NCI-H1105 (cell line): ENCODE measurements at regions not wholly inside any gene's neighbourhood (a gene's known extent, or its start where the extent isn't known, plus 50 kb on each side); places are given as distances from the start of the nearest gene placed in this dataset.
"Not testable (repeated sequence)": the region's sequence is repeated elsewhere in the genome, so short reads cannot be mapped to it uniquely, and the experiment has no call there.

Experiments used
- DNase-seq: peaks from one replicate; lab custom pipeline; 2025; lab: John Stamatoyannopoulos, UW

DNA sequence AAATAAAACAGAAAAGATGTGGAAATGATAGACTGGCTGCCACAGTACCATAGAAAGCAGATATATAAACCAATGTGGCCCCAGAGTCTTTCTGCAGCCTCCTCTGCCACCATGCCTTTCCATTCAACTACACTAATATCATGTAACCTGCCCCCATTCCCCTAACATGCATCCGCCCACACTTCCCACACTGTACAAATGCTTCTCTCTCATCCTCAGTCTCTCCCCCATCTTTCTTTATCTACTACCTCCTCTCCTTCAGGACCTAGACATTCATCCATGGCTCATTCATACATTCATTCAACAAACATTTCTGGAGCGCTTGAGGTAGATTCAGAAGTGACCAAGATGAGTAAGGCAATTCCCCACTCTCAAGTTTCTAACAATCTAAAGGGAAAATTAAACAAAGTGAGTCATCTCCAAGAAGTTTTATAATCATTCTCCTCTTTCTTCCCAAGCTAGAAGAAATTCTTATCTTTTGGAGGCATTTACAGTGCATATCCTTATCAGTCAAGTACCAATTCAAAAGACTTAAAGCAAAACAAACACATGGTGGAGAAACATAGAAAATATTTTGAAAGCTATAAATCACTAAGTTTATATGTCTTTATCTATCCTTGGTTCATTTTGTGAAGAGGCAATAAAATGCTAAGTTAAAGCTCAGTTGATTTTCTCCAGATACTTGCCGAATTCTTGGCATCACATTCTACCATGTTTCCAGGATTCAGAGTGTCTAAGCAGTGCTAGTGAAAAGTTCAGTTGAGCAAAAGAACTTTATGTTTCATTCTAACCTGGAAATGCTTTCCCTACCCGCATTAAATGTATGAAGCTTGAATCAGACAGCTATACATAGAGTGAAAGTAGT, 70.5 kb upstream of the FRMD6 start:
- no peak for DNase-seq

DNA sequence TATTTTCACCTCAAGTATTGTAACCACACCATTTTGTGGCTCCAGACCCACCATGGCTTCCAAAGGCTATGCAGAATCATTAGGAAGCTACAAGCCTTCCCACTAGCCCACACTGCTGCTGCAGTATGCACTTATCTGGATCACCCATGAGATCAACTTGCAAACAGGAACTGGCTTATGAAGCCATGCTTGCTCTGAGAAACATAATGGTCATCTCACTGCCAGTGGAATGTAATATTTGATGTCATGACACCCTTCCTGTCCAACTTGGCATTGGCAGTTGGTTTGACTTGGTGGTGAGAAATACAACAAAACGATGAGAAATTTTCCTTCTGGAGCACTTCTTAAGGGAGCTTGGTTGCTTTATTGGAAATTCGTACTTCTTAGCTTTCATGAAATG, 69.3 kb upstream of the FRMD6 start:
- no peak for DNase-seq

DNA sequence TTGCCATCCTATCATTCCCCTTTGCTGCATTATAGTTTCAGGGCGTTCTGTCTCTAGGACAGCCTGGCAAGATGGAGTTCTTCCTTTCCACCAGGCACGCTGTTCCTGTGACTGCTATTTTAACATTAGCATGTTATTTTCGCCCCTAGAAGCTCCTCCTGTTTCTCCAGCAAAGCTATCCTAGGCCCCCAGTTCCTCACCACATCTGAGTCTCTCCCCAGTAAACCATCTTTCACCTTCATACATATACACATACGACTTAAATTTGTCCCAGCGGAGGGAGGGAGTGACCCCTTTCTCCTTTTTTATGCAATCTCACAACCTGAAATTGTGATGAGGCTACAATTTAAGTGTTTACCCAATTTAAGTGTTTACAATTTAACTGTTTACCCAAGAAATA, 66.7 kb upstream of the FRMD6 start:
- no peak for DNase-seq

DNA sequence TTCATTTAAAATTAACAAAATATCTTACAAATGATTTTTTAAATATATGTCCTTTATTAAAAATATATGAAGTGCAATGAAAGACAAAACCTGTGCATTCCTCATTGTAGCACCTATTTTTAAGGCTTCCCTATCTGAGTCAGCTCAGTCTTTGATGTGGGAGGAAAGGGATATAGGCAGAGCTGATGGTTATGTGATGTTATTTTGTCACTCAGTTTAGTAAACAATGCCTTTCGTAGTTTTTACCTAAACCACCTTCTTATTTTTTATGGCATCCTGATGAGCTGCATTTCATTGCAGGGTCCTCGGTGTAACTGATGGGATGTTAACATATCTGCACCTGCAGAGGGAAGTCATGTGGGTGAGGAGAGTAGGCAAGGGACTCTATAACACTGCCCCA, 58.9 kb upstream of the FRMD6 start:
- no peak for DNase-seq

DNA sequence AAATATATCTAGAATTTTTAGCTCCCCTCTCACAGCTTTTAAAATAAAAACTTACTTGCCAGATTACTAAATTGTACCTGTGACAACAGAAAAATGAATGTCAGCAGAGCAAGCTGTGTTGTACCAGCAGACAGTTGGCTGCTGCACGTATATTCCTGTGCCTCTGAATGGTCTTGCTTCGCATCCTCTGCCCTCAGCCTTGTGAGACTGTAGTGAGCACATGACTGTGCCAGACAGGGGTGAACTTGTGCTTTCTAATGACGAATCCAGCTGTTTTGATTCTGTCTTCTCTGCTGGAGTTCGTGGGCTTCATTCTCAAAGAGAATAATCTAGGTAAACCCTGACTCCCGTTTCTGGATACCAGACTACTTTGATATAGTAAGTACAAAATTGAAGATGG, 58.3 kb upstream of the FRMD6 start:
- no peak for DNase-seq

DNA sequence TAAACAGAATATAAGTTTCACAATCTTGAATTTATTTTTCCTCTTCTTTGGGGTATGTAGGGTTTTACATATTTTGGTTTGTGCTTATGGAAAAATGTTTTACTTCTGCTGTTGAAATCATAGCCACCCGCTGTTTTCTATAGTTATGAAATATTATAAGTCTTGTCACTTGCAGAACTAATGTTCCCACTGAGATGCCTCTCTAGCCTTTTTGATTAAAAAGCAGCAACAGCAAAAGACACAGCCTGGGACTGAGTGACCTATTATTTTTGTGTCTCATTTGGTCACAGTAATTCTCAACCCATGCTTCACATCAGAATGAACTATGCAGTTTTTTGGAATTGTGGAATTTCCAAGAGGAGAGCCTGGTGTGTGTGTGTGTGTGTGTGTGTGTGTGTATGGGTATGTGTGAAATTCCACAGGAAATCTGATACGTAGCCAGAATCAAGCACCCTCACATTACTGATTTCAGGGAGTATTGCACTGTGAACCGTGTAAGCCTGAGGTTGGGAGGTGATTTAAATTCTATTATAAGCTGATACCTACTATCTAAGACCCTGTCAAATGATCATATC, 55.7 kb upstream of the FRMD6 start:
- no peak for DNase-seq

DNA sequence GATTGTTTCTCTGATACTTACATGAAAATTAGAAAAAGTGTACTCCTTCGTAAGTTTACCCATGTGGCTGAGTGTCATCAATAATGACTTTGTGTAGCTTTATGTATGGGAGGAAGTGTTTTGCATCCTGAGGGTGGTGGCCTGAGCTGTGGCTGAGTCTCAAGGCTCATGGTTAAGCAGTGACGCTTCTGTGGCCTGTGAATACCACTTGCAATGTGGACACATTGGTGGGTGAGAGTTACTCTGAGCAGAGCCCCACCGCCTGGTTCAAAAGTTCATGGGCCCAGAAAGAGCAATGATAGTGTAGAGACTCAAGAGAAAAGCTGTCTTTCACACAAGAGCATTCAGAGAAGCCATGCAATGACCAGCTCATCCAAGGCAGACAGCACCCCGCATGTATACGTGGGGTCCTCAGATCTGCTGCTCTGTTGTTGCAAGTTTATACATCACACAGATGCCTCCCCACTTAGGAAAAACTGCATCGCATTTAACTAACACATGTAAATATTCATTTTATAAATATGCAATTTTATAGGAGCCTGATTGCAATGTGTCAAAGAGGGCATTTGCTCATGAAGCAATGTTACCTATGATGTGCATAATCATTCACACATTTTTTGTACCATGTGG, 55.1 kb upstream of the FRMD6 start:
- no peak for DNase-seq

DNA sequence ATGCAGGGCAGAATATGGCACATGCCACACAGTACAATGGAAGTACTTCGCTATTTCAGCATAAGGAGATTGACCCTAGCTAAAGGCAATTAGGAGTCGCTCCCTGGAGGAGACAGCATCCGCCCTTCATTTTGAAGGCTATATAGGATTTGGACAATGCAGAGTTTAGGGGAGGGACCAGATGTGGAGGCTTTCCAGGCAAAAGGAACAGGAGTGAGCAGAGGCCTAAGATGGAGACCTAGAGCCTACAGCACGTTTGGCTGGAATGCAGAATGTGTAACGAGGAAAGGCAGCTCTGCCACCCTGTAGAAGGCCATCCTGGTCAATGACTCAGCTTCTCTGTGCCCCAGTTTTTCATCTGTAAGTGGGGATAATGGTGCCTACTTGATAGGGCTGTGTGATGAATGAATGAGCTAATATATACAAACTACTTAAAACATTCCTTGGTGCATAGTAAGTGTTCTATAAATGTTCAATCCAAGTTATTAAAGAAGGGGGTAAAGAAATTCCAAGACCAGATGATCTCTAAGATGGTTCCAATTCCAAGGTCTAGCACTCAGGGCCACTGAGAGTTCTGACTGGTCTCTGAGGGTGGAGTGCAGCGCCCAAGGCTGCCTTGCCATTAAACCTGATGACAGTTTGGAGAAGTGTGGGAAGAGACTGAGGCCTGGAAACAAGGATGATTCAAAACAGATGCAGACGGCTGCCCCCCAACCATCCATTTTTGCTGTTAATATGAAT, 54.3 kb upstream of the FRMD6 start:
- no peak for DNase-seq

DNA sequence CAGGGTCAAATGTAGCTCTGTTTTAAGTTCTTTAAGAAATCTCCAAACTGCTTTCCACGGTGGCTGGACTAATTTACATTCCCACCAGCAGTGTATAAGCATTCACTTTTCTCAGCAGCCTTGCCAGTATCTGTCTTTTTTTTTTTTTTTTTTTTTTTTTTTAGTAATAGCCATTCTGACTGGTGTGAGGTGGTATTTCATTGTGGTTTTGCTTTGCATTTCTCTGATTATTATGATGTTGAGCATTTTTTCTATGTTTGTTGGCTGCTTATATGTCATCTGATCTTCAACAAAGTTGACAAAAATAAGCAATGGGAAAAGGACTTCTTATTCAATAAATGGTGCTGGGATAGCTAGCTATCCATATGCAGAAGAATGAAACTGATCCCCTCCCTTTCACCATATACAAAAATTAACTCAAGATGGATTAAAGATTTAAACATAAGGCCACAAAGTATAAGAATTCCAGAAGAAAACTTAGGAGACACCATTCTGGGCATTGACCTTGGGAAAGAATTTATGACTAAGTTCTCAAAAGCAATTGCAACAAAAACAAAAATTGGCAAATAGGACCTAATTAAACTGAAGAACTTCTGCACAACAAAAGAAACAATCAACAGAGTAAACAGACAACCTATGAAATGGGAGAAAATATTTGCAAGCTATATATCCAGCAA, 52.6 kb upstream of the FRMD6 start:
- DNase-seq, result not testable (repeated sequence)

DNA sequence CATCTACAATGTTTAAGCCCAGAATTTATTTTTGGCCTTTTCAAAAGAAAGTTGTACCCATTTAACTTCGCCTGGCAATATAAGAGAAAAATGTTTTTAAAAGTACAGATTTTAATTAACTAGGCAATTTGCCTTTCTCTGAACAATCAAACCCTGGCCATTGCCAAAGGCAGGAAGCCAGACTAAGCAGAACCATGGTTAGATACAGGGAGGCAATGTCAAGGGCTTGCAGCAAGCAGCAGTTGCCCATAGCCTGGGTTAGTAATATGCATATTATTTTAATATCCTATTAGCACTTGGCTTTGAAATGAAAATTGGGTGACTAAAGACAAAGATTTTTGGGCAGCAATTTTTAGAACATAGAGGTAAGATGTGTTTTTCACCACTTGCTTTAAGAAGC, 51.1 kb upstream of the FRMD6 start:
- no peak for DNase-seq
